Keratinocyte (primary cell): ENCODE measurements at regions not wholly inside any gene's neighbourhood (a gene's known extent, or its start where the extent isn't known, plus 50 kb on each side); places are given as distances from the start of the nearest gene placed in this dataset.

Source experiments
- DNase-seq: peaks from one replicate; pipeline ENCODE4 v3.0.0-alpha.2; 2011; ENCODE audit warnings: low read depth, missing footprints, low spot score
- FAIRE-seq: peaks from 2 replicates; lab custom pipeline; 2011; peaks lifted over from hg19 to GRCh38; lab: Jason Lieb, UNC
- H2AFZ ChIP-seq: 2 replicates; pipeline ENCODE4 v1.6.0; 2012; ENCODE audit warnings: low read length, control low read depth, inconsistent platforms; ENCODE audit not compliant: control insufficient read depth
- H3K27ac ChIP-seq: 2 replicates; pipeline ENCODE4 v1.5.1; 2011; ENCODE audit warnings: low read length; ENCODE audit not compliant: control insufficient read depth, insufficient read depth
- H3K27me3 ChIP-seq: 3 replicates; pipeline ENCODE4 v1.6.0; 2011; ENCODE audit warnings: low read length; ENCODE audit not compliant: control insufficient read depth, insufficient read depth; ENCODE audit errors: extremely low read depth
- H3K36me3 ChIP-seq, 2 experiments: 2 replicates in 1 of 2; 3 replicates in 1 of 2; pipeline ENCODE4 v1.5.1; 2011; ENCODE audit warnings: low read length in 2 of 2, mild to moderate bottlenecking in 1 of 2; ENCODE audit not compliant: control insufficient read depth in 2 of 2, insufficient read depth in 2 of 2; ENCODE audit errors: extremely low read depth in 1 of 2
- H3K4me1 ChIP-seq: 3 replicates; pipeline ENCODE4 v1.5.1; 2011; ENCODE audit warnings: low read length; ENCODE audit not compliant: control insufficient read depth, insufficient read depth; ENCODE audit errors: extremely low read depth
- H3K4me2 ChIP-seq: 3 replicates; pipeline ENCODE4 v1.6.0; 2011; ENCODE audit warnings: low read depth, low read length; ENCODE audit not compliant: control insufficient read depth, insufficient read depth; ENCODE audit errors: extremely low read depth
- H3K4me3 ChIP-seq, 3 experiments: fragments of 200-600 bp in 1 of 3; sonication (generic) in 1 of 3; 2 replicates in 2 of 3; 3 replicates in 1 of 3; pipeline ENCODE4 v1.5.1; 2011 to 2016; ENCODE audit warnings: low read length in 3 of 3, mild to moderate bottlenecking in 3 of 3, control low read depth in 2 of 3, inconsistent platforms in 1 of 3, low read depth in 1 of 3, mixed read lengths in 1 of 3, mixed run types in 1 of 3, moderate library complexity in 1 of 3; ENCODE audit not compliant: control insufficient read depth in 2 of 3, insufficient read depth in 2 of 3; ENCODE audit errors: extremely low read depth in 1 of 3
- H3K79me2 ChIP-seq: 2 replicates; pipeline ENCODE4 v1.6.0; 2012; ENCODE audit warnings: low read length; ENCODE audit not compliant: control insufficient read depth, insufficient read depth
- H3K9ac ChIP-seq: 3 replicates; pipeline ENCODE4 v1.6.0; 2011; ENCODE audit warnings: low read length; ENCODE audit not compliant: control insufficient read depth, insufficient read depth; ENCODE audit errors: extremely low read depth
- H3K9me1 ChIP-seq: 3 replicates; pipeline ENCODE4 v1.6.0; 2011; ENCODE audit warnings: low read length; ENCODE audit not compliant: control insufficient read depth, insufficient read depth; ENCODE audit errors: extremely low read depth
- H3K9me3 ChIP-seq: 2 replicates; pipeline ENCODE4 v1.5.1; 2012; ENCODE audit warnings: low read depth, low read length; ENCODE audit not compliant: control insufficient read depth
- H4K20me1 ChIP-seq: 3 replicates; pipeline ENCODE4 v1.6.0; 2011; ENCODE audit warnings: low read length; ENCODE audit not compliant: control insufficient read depth, insufficient read depth; ENCODE audit errors: extremely low read depth
- CTCF ChIP-seq, 3 experiments: IDR thresholded peaks in 1 of 3; conservative IDR thresholded peaks in 1 of 3; optimal IDR thresholded peaks in 1 of 3; 2 replicates in 2 of 3; 3 replicates in 1 of 3; pipeline versions ENCODE3 to v1.5.1; 2011; ENCODE audit warnings: low read length in 3 of 3, mild to moderate bottlenecking in 3 of 3, moderate library complexity in 2 of 3, control low read depth in 1 of 3, inconsistent platforms in 1 of 3; ENCODE audit not compliant: insufficient read depth in 2 of 3; ENCODE audit errors: extremely low read depth in 1 of 3
- EZH2 ChIP-seq: IDR thresholded peaks from one replicate; pipeline ENCODE4 v1.6.1; 2012; ENCODE audit warnings: inconsistent platforms, mild to moderate bottlenecking, low read length, moderate library complexity
- dilution Hi-C: fragments of 300-500 bp; cut with MboI; formaldehyde crosslinking; loops from one replicate; pipeline ENCODE4 v1.7.0; 2020; ENCODE audit warnings: low sequenced_read_pairs; ENCODE audit not compliant: extremely low pct_ligation_motif_present

- H3K79me2 ChIP-seq, result no peaks in the 10 kb centered on the region
- H3K27ac ChIP-seq, result no peak overlapping the region
- H2AFZ ChIP-seq, result no peak overlapping the region
- FAIRE-seq (no peak), DNase-seq (no peak)
- no peaks in the 10 kb centered on the region for H3K9me1 ChIP-seq
- H4K20me1 ChIP-seq, result no peaks in the 10 kb centered on the region
- no peak overlapping the region for H3K9ac ChIP-seq
- peaks cover 6% of the 10 kb centered on the region for H3K27me3 ChIP-seq
- no peaks in the 10 kb centered on the region for H3K36me3 ChIP-seq
- dilution Hi-C loops, result no loop called here
- H3K4me3 ChIP-seq, result no peak overlapping the region
- H3K4me1 ChIP-seq, result peaks cover 9% of the 10 kb centered on the region
- no peak for TF ChIP-seq EZH2
- no peak for TF ChIP-seq CTCF (optimal IDR thresholded peaks at IDR 0.05 in 1 of 3, IDR thresholded peaks at IDR 0.05 in 1 of 3, conservative IDR thresholded peaks at IDR 0.05 in 1 of 3; ENCODE audit: extremely low read depth in 1 of 3, insufficient read depth in 2 of 3, low read length in 3 of 3)
- H3K4me2 ChIP-seq, result no peak overlapping the region
- H3K9me3 ChIP-seq, result no peaks in the 10 kb centered on the region
Observed at GRCh38 chr20:24747010-24747712, 201.9 kb upstream of the CST7 start.

- Histone ChIP-seq H3K9me1 (no peaks in the 10 kb centered on the region), H3K36me3 (no peaks in the 10 kb centered on the region), H4K20me1 (no peaks in the 10 kb centered on the region), H3K9ac (no peak overlapping the region), H3K79me2 (no peaks in the 10 kb centered on the region), H3K9me3 (no peaks in the 10 kb centered on the region), H3K4me3 (no peak overlapping the region), H3K4me1 (peaks cover 12% of the 10 kb centered on the region), H3K27ac (no peak overlapping the region), H2AFZ (no peak overlapping the region), H3K27me3 (peaks cover 4% of the 10 kb centered on the region), H3K4me2 (no peak overlapping the region)
- DNase-seq (no peak), FAIRE-seq (no peak)
- dilution Hi-C loops, result no loop called here
- TF ChIP-seq CTCF (optimal IDR thresholded peaks at IDR 0.05 in 1 of 3, IDR thresholded peaks at IDR 0.05 in 1 of 3, conservative IDR thresholded peaks at IDR 0.05 in 1 of 3; ENCODE audit: extremely low read depth in 1 of 3, insufficient read depth in 2 of 3, low read length in 3 of 3) (no peak), EZH2 (no peak)
Observed at GRCh38 chr20:24747881-24748595, 201.0 kb upstream of the CST7 start.
